ENCODE measurements at regions not wholly inside any gene's neighbourhood (a gene's known extent, or its start where the extent isn't known, plus 50 kb on each side); places are given as distances from the start of the nearest gene placed in this dataset.

DNA sequence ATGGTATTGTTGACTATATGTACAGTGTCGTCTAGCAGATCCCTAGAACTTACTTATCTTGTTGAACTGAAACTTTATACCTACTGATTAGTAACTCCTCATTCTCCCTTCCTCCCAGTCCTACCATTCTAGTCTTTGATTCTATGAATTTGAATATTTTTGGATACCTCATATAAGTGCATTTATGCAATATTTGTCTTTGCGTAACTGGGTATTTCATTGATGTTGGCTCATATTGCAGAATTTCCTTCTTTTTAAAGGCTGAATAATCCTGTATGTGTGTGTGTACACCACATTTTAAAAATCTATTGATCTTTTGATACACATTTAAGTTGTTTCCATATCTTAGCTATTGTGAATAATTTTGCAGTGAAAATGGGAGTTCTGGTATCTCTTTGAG, 119.9 kb downstream of the SOX4 start:
- no peaks in the 10 kb centered on the region for H4K20me1 ChIP-seq (ENCODE audit: insufficient read depth, low read length)
- no peaks in the 10 kb centered on the region for H3K36me3 ChIP-seq (replicated peaks; ENCODE audit: insufficient read depth, low read length)
- no peaks in the 10 kb centered on the region for H3K79me2 ChIP-seq (ENCODE audit: low read length)
- H3K9ac ChIP-seq (ENCODE audit: low read length), result no peak overlapping the region
- no peak overlapping the region for H2AFZ ChIP-seq (ENCODE audit: low read length)
- H3K4me3 ChIP-seq (ENCODE audit: low read length), result no peak overlapping the region
- H3K27me3 ChIP-seq (replicated peaks; ENCODE audit: insufficient read depth, low read length), result no peaks in the 10 kb centered on the region
- no peaks in the 10 kb centered on the region for H3K4me1 ChIP-seq (ENCODE audit: low read length)
- H3K27ac ChIP-seq (ENCODE audit: low read length), result no peak overlapping the region
- no peak for TF ChIP-seq EZH2 (optimal IDR thresholded peaks at IDR 0.05; ENCODE audit: low read depth, low read length)
- TF ChIP-seq, protein P1, sequence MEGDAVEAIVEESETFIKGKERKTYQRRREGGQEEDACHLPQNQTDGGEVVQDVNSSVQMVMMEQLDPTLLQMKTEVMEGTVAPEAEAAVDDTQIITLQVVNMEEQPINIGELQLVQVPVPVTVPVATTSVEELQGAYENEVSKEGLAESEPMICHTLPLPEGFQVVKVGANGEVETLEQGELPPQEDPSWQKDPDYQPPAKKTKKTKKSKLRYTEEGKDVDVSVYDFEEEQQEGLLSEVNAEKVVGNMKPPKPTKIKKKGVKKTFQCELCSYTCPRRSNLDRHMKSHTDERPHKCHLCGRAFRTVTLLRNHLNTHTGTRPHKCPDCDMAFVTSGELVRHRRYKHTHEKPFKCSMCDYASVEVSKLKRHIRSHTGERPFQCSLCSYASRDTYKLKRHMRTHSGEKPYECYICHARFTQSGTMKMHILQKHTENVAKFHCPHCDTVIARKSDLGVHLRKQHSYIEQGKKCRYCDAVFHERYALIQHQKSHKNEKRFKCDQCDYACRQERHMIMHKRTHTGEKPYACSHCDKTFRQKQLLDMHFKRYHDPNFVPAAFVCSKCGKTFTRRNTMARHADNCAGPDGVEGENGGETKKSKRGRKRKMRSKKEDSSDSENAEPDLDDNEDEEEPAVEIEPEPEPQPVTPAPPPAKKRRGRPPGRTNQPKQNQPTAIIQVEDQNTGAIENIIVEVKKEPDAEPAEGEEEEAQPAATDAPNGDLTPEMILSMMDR (IDR thresholded peaks at IDR 0.05; ENCODE audit: low read length), result no peak
- TF ChIP-seq EZH2phosphoT487 (IDR thresholded peaks at IDR 0.05; ENCODE audit: low read length), result no peak
- no peaks in the 10 kb centered on the region for H3F3A ChIP-seq (ENCODE audit: insufficient read depth, low read length)
- H3K9me3 ChIP-seq (replicated peaks; ENCODE audit: insufficient read depth, low read length), result no peaks in the 10 kb centered on the region
- H3K4me2 ChIP-seq (ENCODE audit: low read depth, low read length), result no peak overlapping the region
- DNase-seq, result no peak
- no peaks in the 10 kb centered on the region for H3K9me2 ChIP-seq (replicated peaks; ENCODE audit: insufficient read depth, low read length)

DNA sequence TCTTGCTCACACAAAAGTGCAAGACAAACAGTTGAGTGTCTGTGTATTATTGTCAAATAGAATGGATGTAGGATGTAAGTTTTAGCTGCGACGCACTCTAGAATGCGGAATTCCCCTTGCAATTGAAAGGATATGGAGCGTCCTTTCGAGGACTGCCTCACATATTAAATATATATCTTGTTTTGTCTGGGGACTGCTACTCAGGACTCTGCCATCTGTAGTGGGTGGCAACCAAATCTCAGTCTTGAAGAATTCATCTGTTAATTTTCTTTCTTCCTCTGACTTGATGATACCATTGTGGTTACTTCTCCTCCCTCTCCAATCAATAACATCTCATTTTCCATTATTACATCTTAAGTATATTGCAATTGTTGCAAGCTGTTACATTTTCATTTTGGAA, 121.6 kb downstream of the SOX4 start:
- Histone ChIP-seq H3K4me3 (ENCODE audit: low read length) (no peak overlapping the region), H3K4me2 (ENCODE audit: low read depth, low read length) (no peak overlapping the region), H3F3A (ENCODE audit: insufficient read depth, low read length) (no peaks in the 10 kb centered on the region), H3K27me3 (replicated peaks; ENCODE audit: insufficient read depth, low read length) (no peaks in the 10 kb centered on the region), H3K9ac (ENCODE audit: low read length) (no peak overlapping the region), H2AFZ (ENCODE audit: low read length) (no peak overlapping the region), H3K79me2 (ENCODE audit: low read length) (no peaks in the 10 kb centered on the region), H3K36me3 (replicated peaks; ENCODE audit: insufficient read depth, low read length) (no peaks in the 10 kb centered on the region), H3K27ac (ENCODE audit: low read length) (no peak overlapping the region), H3K9me3 (replicated peaks; ENCODE audit: insufficient read depth, low read length) (no peaks in the 10 kb centered on the region), H3K9me2 (replicated peaks; ENCODE audit: insufficient read depth, low read length) (no peaks in the 10 kb centered on the region), H3K4me1 (ENCODE audit: low read length) (no peaks in the 10 kb centered on the region), H4K20me1 (ENCODE audit: insufficient read depth, low read length) (no peaks in the 10 kb centered on the region)
- no peak for DNase-seq
- TF ChIP-seq EZH2phosphoT487 (IDR thresholded peaks at IDR 0.05; ENCODE audit: low read length) (no peak), EZH2 (optimal IDR thresholded peaks at IDR 0.05; ENCODE audit: low read depth, low read length) (no peak)
- TF ChIP-seq, protein P1 (IDR thresholded peaks at IDR 0.05; ENCODE audit: low read length), result no peak

DNA sequence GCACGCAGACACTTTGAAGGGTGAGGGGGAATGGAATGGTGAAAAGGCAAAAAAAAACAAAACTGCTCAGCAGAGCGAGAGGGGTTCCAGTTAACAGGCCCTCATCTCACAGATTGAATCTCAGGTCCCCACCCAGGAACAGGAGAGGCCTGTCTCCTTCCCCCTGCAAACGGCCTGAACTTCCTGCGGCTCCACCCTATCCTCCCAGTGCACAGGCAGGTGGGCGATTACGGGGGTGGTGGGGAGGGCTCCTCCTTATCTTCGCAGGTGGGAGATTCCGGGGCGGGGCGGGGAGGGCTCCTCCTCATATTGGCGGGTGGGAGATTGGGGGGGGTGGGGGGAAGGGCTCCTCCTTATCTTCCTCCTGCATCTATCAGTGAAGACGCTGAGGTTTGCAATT, 129.0 kb downstream of the SOX4 start:
- H3K9ac ChIP-seq (ENCODE audit: low read length), result no peak overlapping the region
- H3K27ac ChIP-seq (ENCODE audit: low read length), result no peak overlapping the region
- no peaks in the 10 kb centered on the region for H3F3A ChIP-seq (ENCODE audit: insufficient read depth, low read length)
- H3K4me2 ChIP-seq (ENCODE audit: low read depth, low read length), result no peak overlapping the region
- no peaks in the 10 kb centered on the region for H3K9me3 ChIP-seq (replicated peaks; ENCODE audit: insufficient read depth, low read length)
- H4K20me1 ChIP-seq (ENCODE audit: insufficient read depth, low read length), result no peaks in the 10 kb centered on the region
- no peaks in the 10 kb centered on the region for H3K27me3 ChIP-seq (replicated peaks; ENCODE audit: insufficient read depth, low read length)
- DNase-seq, result no peak
- no peaks in the 10 kb centered on the region for H3K4me1 ChIP-seq (ENCODE audit: low read length)
- H2AFZ ChIP-seq (ENCODE audit: low read length), result no peak overlapping the region
- H3K79me2 ChIP-seq (ENCODE audit: low read length), result no peaks in the 10 kb centered on the region
- TF ChIP-seq, protein P1 (IDR thresholded peaks at IDR 0.05; ENCODE audit: low read length), result no peak
- TF ChIP-seq EZH2 (optimal IDR thresholded peaks at IDR 0.05; ENCODE audit: low read depth, low read length), result no peak
- TF ChIP-seq EZH2phosphoT487 (IDR thresholded peaks at IDR 0.05; ENCODE audit: low read length), result no peak
- H3K9me2 ChIP-seq (replicated peaks; ENCODE audit: insufficient read depth, low read length), result no peaks in the 10 kb centered on the region
- H3K4me3 ChIP-seq (ENCODE audit: low read length), result no peak overlapping the region
- no peaks in the 10 kb centered on the region for H3K36me3 ChIP-seq (replicated peaks; ENCODE audit: insufficient read depth, low read length)

Data from MM.1S (cell line).